Dendritic cell treated with granulocyte-macrophage colony-stimulating factor and Interleukin-4, amounts not matched to agents 40 ng/mL and 50 ng/mL, for 4 days (primary cell): ENCODE measurements at regions not wholly inside any gene's neighbourhood (a gene's known extent, or its start where the extent isn't known, plus 50 kb on each side); places are given as distances from the start of the nearest gene placed in this dataset.

Source experiments
- H3K27ac Mint-ChIP-seq: one replicate; pipeline ENCODE4 v1.8.0; 2022; ENCODE audit warnings: mild to moderate bottlenecking, mixed read lengths
- H3K27me3 Mint-ChIP-seq: one replicate; pipeline ENCODE4 v1.8.0; 2022; ENCODE audit warnings: mild to moderate bottlenecking, mixed read lengths
- H3K36me3 Mint-ChIP-seq: one replicate; pipeline ENCODE4 v1.8.0; 2022; ENCODE audit warnings: low read depth, mixed read lengths
- H3K4me1 Mint-ChIP-seq: one replicate; pipeline ENCODE4 v1.8.0; 2022; ENCODE audit warnings: low read depth, mixed read lengths
- H3K4me3 Mint-ChIP-seq: one replicate; pipeline ENCODE4 v1.8.0; 2022; ENCODE audit warnings: mild to moderate bottlenecking, moderate library complexity, mixed read lengths
- H3K9me3 Mint-ChIP-seq: one replicate; pipeline ENCODE4 v1.8.0; 2022; ENCODE audit warnings: mixed read lengths
- intact Hi-C: fragments of 100-400 bp; cut with micrococcal nuclease; formaldehyde crosslinking; loops from one replicate; pipeline ENCODE4 v1.15.0; 2022

DNA sequence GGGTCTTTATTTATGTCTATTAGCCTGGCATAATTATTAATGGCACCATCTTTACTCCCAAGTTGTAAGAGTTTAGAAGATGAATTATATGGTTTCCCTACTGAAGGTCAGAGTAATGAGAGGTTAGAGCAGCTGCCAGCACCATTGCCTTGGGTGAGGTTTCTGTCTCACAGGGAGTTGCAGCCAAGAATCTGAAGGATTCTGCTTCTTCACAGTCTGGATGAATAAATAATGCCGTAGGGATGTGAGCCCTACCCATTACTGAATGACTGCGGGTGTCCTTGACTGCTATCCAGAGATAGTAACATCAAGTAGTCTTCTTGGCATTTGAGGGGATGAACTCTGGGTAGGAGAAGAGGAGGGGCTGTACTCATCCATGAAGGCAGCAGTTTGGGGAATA is 52.8 kb upstream of the SMIM36 start:
- Mint-ChIP-seq H3K4me1 (peaks cover 18% of the 10 kb centered on the region), H3K4me3 (no peak overlapping the region), H3K9me3 (no peaks in the 10 kb centered on the region), H3K27me3 (peaks cover 4% of the 10 kb centered on the region), H3K27ac (no peak overlapping the region), H3K36me3 (no peaks in the 10 kb centered on the region)
- intact Hi-C loops: no loop called here

DNA sequence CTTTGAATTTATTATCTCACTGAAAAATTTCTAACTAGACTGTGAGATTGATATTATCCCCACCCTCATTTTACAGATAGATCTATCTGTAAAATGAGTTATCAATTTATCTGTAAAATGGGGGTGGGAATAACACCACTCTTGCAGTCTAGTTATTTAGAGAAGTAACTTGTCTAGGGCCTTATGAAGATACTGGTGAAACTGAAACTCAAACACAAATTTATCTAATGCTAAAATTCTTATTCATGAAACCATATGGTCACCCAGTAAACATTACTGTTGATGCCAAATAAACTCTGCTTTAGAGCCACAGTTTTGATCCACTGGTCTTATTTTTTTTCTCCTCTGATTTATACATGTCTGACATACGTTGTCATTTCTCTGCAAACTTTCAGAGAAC is 52.1 kb upstream of the SMIM36 start:
- intact Hi-C loops: no loop called here
- peaks cover 18% of the 10 kb centered on the region for H3K4me1 Mint-ChIP-seq
- no peak overlapping the region for H3K4me3 Mint-ChIP-seq
- H3K36me3 Mint-ChIP-seq: no peaks in the 10 kb centered on the region
- H3K9me3 Mint-ChIP-seq: no peaks in the 10 kb centered on the region
- peaks cover 7% of the 10 kb centered on the region for H3K27me3 Mint-ChIP-seq
- no peak overlapping the region for H3K27ac Mint-ChIP-seq

DNA sequence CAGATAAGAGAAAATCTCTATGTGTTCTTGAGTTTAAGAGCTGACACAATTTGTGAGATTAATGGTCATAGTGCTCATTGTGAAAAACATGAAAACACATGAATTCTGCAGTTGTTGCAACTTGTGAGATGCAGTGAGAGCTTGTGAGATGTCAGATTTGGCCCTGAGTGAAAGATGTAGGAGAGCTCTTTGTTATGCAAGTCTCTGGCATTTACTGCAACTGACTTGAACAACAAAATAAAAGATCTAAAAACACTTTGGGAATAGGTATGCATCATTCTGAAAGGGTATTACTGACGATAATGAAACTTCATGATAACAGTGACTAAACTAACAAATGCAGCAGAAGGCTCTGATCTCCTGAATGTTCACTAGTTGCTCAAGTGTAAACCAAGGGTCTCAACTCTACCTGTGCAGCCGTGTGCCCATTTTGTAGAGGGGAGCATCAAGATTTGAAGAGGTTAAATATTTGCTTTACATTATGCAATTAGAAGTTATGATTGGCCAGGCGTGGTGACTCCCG is 50.8 kb upstream of the SMIM36 start:
- Mint-ChIP-seq H3K9me3 (no peaks in the 10 kb centered on the region), H3K36me3 (no peaks in the 10 kb centered on the region), H3K27ac (no peak overlapping the region), H3K27me3 (peaks cover 11% of the 10 kb centered on the region), H3K4me1 (peaks cover 6% of the 10 kb centered on the region), H3K4me3 (no peak overlapping the region)
- intact Hi-C loops: no loop called here

- Mint-ChIP-seq H3K9me3 (no peaks in the 10 kb centered on the region), H3K4me1 (peaks cover under 1% of the 10 kb centered on the region), H3K4me3 (no peak overlapping the region), H3K27ac (no peak overlapping the region), H3K36me3 (no peaks in the 10 kb centered on the region), H3K27me3 (peaks cover 11% of the 10 kb centered on the region)
- intact Hi-C loops: no loop called here
Measured at GRCh38 chr17:55561316-55561972, 50.2 kb upstream of the SMIM36 start.
